B cell (primary cell): ENCODE measurements at regions not wholly inside any gene's neighbourhood (a gene's known extent, or its start where the extent isn't known, plus 50 kb on each side); places are given as distances from the start of the nearest gene placed in this dataset.

Experiments used
- ATAC-seq: fragments of 200-7000 bp; cut with Tn5 transposase; one replicate; pipeline ENCODE4 v1.10.0; 2021; ENCODE audit warnings: low read depth, mild to moderate bottlenecking, moderate number of reproducible peaks, moderate library complexity
- CTCF ChIA-PET: fragments of 350-600 bp; sonication (Branson Sonifier 250); formaldehyde crosslinking; loops from one replicate; lab custom pipeline; 2021; ENCODE audit warnings: antibody characterized with exemption, inconsistent platforms; lab: Charles Lee
- POLR2A ChIA-PET: fragments of 350-600 bp; sonication (Branson Sonifier 250); formaldehyde crosslinking; loops from one replicate; lab custom pipeline; 2021; ENCODE audit warnings: antibody characterized with exemption; lab: Charles Lee
- DNase-seq: peaks from one replicate; pipeline ENCODE4 v3.0.0; 2013
- H2AFZ ChIP-seq: 2 replicates; pipeline ENCODE4 v1.6.1; 2012; ENCODE audit warnings: mild to moderate bottlenecking, low read depth, low read length; ENCODE audit not compliant: insufficient read depth, poor library complexity, severe bottlenecking
- H3K27ac ChIP-seq, 2 donors: 1 replicate in 1 of 2; 2 replicates in 1 of 2; pipeline ENCODE4 v1.5.1; 2012 to 2013; ENCODE audit warnings: low read length in 2 of 2, mild to moderate bottlenecking in 2 of 2, moderate library complexity in 1 of 2
- H3K27me3 ChIP-seq, 4 experiments: fragments of 200-600 bp in 1 of 4; sonication (generic) in 1 of 4; replicated peaks in 1 of 4; 1 replicate in 2 of 4; 2 replicates in 2 of 4; pipeline versions ENCODE4 v1.6.1 to v1.7.0; 2013 to 2016; ENCODE audit warnings: low read length in 3 of 4, mild to moderate bottlenecking in 2 of 4, mixed read lengths in 1 of 4, moderate library complexity in 1 of 4; ENCODE audit not compliant: insufficient read depth in 4 of 4, control insufficient read depth in 3 of 4; ENCODE audit errors: control extremely low read depth in 1 of 4
- H3K36me3 ChIP-seq, 2 experiments: replicated peaks in 1 of 2; 1 replicate in 1 of 2; 2 replicates in 1 of 2; pipeline versions ENCODE4 v1.6.1 to v1.7.1; 2013; ENCODE audit warnings: low read length in 1 of 2; ENCODE audit not compliant: insufficient read depth in 2 of 2, control insufficient read depth in 1 of 2; ENCODE audit errors: control extremely low read depth in 1 of 2, extremely low read depth in 1 of 2
- H3K4me1 ChIP-seq, 2 donors: fragments of 200-600 bp in 1 of 2; sonication (generic) in 1 of 2; 1 replicate in 1 of 2; 2 replicates in 1 of 2; pipeline versions ENCODE4 v1.5.1 to v1.6.1; 2013 to 2017; ENCODE audit warnings: low read length in 2 of 2; ENCODE audit not compliant: control insufficient read depth in 2 of 2, insufficient read depth in 2 of 2
- H3K4me2 ChIP-seq: replicated peaks from 2 replicates; pipeline ENCODE3; 2012; ENCODE audit warnings: mild to moderate bottlenecking, low read depth, low read length; ENCODE audit not compliant: poor library complexity, severe bottlenecking
- H3K4me3 ChIP-seq, 5 experiments: fragments of 200-600 bp in 1 of 5; sonication (generic) in 1 of 5; 1 replicate in 3 of 5; 2 replicates in 2 of 5; pipeline versions ENCODE4 v1.5.1 to v1.7.0; 2011 to 2016; ENCODE audit warnings: low read length in 4 of 5, mild to moderate bottlenecking in 4 of 5, low read depth in 2 of 5, control low read depth in 1 of 5, moderate library complexity in 1 of 5; ENCODE audit not compliant: insufficient read depth in 1 of 5; ENCODE audit errors: control extremely low read depth in 1 of 5, extremely low read depth in 1 of 5
- H3K79me2 ChIP-seq: fragments of 200-600 bp; sonication (generic); one replicate; pipeline ENCODE4 v1.6.0; 2016; ENCODE audit warnings: low read length; ENCODE audit not compliant: control insufficient read depth, insufficient read depth
- H3K9ac ChIP-seq: fragments of 200-600 bp; sonication (generic); 2 replicates; pipeline ENCODE4 v1.6.1; 2017; ENCODE audit warnings: mild to moderate bottlenecking, low read length, moderate library complexity
- H3K9me3 ChIP-seq, 3 donors: one replicate each; pipeline versions ENCODE4 v1.6.1 to v1.7.1; 2013; ENCODE audit warnings: low read length in 2 of 3; ENCODE audit not compliant: control insufficient read depth in 2 of 3, insufficient read depth in 1 of 3; ENCODE audit errors: control extremely low read depth in 1 of 3
- H4K20me1 ChIP-seq: 2 replicates; pipeline ENCODE4 v1.6.0; 2012; ENCODE audit warnings: mild to moderate bottlenecking, low read length; ENCODE audit not compliant: insufficient read depth, control insufficient read depth, poor library complexity, severe bottlenecking
- H3K27ac Mint-ChIP-seq: one replicate; pipeline ENCODE4 v1.8.0; 2021; ENCODE audit warnings: mixed read lengths
- H3K27me3 Mint-ChIP-seq: one replicate; pipeline ENCODE4 v1.8.0; 2021; ENCODE audit warnings: mixed read lengths
- H3K4me1 Mint-ChIP-seq: one replicate; pipeline ENCODE4 v1.8.0; 2021; ENCODE audit warnings: mixed read lengths
- H3K4me3 Mint-ChIP-seq: one replicate; pipeline ENCODE4 v1.8.0; 2021; ENCODE audit warnings: mixed read lengths
- H3K9me3 Mint-ChIP-seq: one replicate; pipeline ENCODE4 v1.8.0; 2022; ENCODE audit warnings: mixed read lengths; ENCODE audit not compliant: insufficient read depth
- CTCF ChIP-seq: fragments of 200-600 bp; IDR thresholded peaks from one replicate; pipeline ENCODE4 v1.8.0; 2022; ENCODE audit warnings: antibody characterized with exemption, mild to moderate bottlenecking
- EZH2 ChIP-seq: IDR thresholded peaks from 2 replicates; pipeline ENCODE4 v1.6.1; 2012; ENCODE audit warnings: borderline replicate concordance, low read depth, mild to moderate bottlenecking, moderate library complexity, low read length; ENCODE audit not compliant: insufficient read depth, poor library complexity, severe bottlenecking
- WGBS: methylation state at CpG from one replicate; pipeline ENCODE4 v1.1.5; 2013; ENCODE audit warnings: missing lambda C conversion rate; ENCODE audit not compliant: insufficient coverage; 5-methylcytosine and 5-hydroxymethylcytosine counted together
- intact Hi-C: fragments of 100-400 bp; cut with micrococcal nuclease; formaldehyde crosslinking; loops from one replicate; pipeline ENCODE4 v1.10.0; 2022

GRCh38 chr2:104649866-104650265 lies 204.0 kb upstream of the POU3F3 start:
- 80% methylated on average over 1 of the region's 1 CpG for WGBS
- Histone ChIP-seq H3K4me1 (no peaks in the 10 kb centered on the region), H3K36me3 (no peaks in the 10 kb centered on the region), H3K4me2 (no peak overlapping the region), H3K27me3 (no peaks in the 10 kb centered on the region), H3K27ac (no peak overlapping the region), H3K4me3 (no peak overlapping the region), H3K79me2 (no peaks in the 10 kb centered on the region), H3K9me3 (no peaks in the 10 kb centered on the region), H3K9ac (no peak overlapping the region), H4K20me1 (no peaks in the 10 kb centered on the region), H2AFZ (no peak overlapping the region)
- no peaks in the 10 kb centered on the region for H3K4me1 Mint-ChIP-seq
- no peak overlapping the region for H3K4me3 Mint-ChIP-seq
- H3K27me3 Mint-ChIP-seq: peaks cover 14% of the 10 kb centered on the region
- no peak for ATAC-seq
- H3K9me3 Mint-ChIP-seq: no peaks in the 10 kb centered on the region
- no peak overlapping the region for H3K27ac Mint-ChIP-seq
- ChIA-PET CTCF (interaction anchor here (0.7 kb wide), 1 partner anchor 454 kb away, joined by 3 read pairs; no protein-coding TSS in a partner anchor), POLR2A (no interaction called here)
- intact Hi-C loops: no loop called here
- no peak for DNase-seq
- TF ChIP-seq EZH2 (no peak), CTCF (no peak)

GRCh38 chr2:104650405-104650996 lies 203.4 kb upstream of the POU3F3 start:
- H3K27me3 ChIP-seq: no peaks in the 10 kb centered on the region
- no peak overlapping the region for H3K4me3 Mint-ChIP-seq
- no peak overlapping the region for H3K27ac Mint-ChIP-seq
- intact Hi-C loops: no loop called here
- H3K9ac ChIP-seq: no peak overlapping the region
- H3K4me1 Mint-ChIP-seq: no peaks in the 10 kb centered on the region
- ChIA-PET POLR2A (no interaction called here), CTCF (no interaction called here)
- no peak overlapping the region for H3K4me2 ChIP-seq
- no peak overlapping the region for H3K4me3 ChIP-seq
- H3K27me3 Mint-ChIP-seq: peaks cover 18% of the 10 kb centered on the region
- ATAC-seq: no peak
- no peaks in the 10 kb centered on the region for H3K79me2 ChIP-seq
- no peaks in the 10 kb centered on the region for H3K4me1 ChIP-seq
- no peak for DNase-seq
- H3K27ac ChIP-seq: no peak overlapping the region
- no peaks in the 10 kb centered on the region for H3K9me3 Mint-ChIP-seq
- H3K36me3 ChIP-seq: no peaks in the 10 kb centered on the region
- H4K20me1 ChIP-seq: no peaks in the 10 kb centered on the region
- H2AFZ ChIP-seq: no peak overlapping the region
- TF ChIP-seq CTCF (peak; percentile 38), EZH2 (no peak)
- H3K9me3 ChIP-seq: no peaks in the 10 kb centered on the region
